Nephron (organoid): ENCODE measurements at regions not wholly inside any gene's neighbourhood (a gene's known extent, or its start where the extent isn't known, plus 50 kb on each side); places are given as distances from the start of the nearest gene placed in this dataset.

Experiments
- H3K27ac Mint-ChIP-seq, 3 experiments: 2 replicates each; pipeline ENCODE4 v1.8.0; 2020; ENCODE audit warnings: mixed read lengths in 3 of 3, mild to moderate bottlenecking in 2 of 3, moderate library complexity in 1 of 3
- H3K27me3 Mint-ChIP-seq: 2 replicates; pipeline ENCODE4 v1.8.0; 2021; ENCODE audit warnings: low read depth, mild to moderate bottlenecking, moderate library complexity, mixed read lengths
- H3K36me3 Mint-ChIP-seq: 2 replicates; pipeline ENCODE4 v1.8.0; 2020; ENCODE audit warnings: low read depth, mixed read lengths
- H3K4me1 Mint-ChIP-seq: 2 replicates; pipeline ENCODE4 v1.8.0; 2020; ENCODE audit warnings: mixed read lengths
- H3K4me3 Mint-ChIP-seq, 3 experiments: 2 replicates each; pipeline ENCODE4 v1.8.0; 2020; ENCODE audit warnings: mild to moderate bottlenecking in 3 of 3, mixed read lengths in 3 of 3, moderate library complexity in 2 of 3
- H3K9me3 Mint-ChIP-seq: 2 replicates; pipeline ENCODE4 v1.8.0; 2020; ENCODE audit warnings: mixed read lengths
- TF ChIP-seq, protein P1 (sequence below), 3 experiments: fragments of 200-600 bp; sonication (generic); IDR thresholded peaks; one replicate each; pipeline ENCODE4 v1.5.0; 2021; ENCODE audit warnings: antibody characterized with exemption in 3 of 3; ENCODE audit not compliant: unreplicated experiment in 3 of 3

- no peaks in the 10 kb centered on the region for H3K9me3 Mint-ChIP-seq
- H3K36me3 Mint-ChIP-seq, result no peaks in the 10 kb centered on the region
- peak overlapping the region; percentile 42 to 92 (median 89) for H3K27ac Mint-ChIP-seq
- H3K27me3 Mint-ChIP-seq, result no peaks in the 10 kb centered on the region
- peaks cover 80% of the 10 kb centered on the region for H3K4me1 Mint-ChIP-seq
- TF ChIP-seq, protein P1, sequence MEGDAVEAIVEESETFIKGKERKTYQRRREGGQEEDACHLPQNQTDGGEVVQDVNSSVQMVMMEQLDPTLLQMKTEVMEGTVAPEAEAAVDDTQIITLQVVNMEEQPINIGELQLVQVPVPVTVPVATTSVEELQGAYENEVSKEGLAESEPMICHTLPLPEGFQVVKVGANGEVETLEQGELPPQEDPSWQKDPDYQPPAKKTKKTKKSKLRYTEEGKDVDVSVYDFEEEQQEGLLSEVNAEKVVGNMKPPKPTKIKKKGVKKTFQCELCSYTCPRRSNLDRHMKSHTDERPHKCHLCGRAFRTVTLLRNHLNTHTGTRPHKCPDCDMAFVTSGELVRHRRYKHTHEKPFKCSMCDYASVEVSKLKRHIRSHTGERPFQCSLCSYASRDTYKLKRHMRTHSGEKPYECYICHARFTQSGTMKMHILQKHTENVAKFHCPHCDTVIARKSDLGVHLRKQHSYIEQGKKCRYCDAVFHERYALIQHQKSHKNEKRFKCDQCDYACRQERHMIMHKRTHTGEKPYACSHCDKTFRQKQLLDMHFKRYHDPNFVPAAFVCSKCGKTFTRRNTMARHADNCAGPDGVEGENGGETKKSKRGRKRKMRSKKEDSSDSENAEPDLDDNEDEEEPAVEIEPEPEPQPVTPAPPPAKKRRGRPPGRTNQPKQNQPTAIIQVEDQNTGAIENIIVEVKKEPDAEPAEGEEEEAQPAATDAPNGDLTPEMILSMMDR (IDR thresholded peaks at IDR 0.05; ENCODE audit: unreplicated experiment in 3 of 3), result no peak
- peak overlapping the region in 1 of 3 experiments; percentile 27 for H3K4me3 Mint-ChIP-seq
Observed at GRCh38 chrX:115364670-115365069, 75.2 kb downstream of the LUZP4 start.

DNA sequence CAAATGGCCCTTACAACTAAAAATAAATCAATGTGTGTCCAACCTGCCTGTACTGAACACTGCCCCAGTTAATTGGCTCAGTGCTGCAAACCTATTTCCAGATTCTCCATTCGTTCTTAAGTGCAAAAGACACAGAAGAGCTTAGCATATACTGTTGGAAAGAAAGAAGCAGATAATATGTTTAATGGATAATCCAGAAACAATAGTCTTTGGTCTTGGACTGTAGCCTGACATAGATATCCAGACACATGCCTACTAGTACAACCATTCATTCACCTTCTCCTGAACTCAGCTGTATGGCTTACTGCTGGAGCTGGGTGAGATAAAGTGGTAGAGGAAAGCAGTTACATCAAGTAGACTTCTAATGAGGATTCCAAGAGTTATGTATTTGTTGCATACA lies 77.0 kb downstream of the LUZP4 start:
- Mint-ChIP-seq H3K36me3 (no peaks in the 10 kb centered on the region), H3K27ac (peak overlapping the region in 2 of 3 experiments; percentile 65 to 92), H3K27me3 (no peaks in the 10 kb centered on the region), H3K9me3 (no peaks in the 10 kb centered on the region), H3K4me1 (peaks cover 80% of the 10 kb centered on the region), H3K4me3 (peak overlapping the region in 1 of 3 experiments; percentile 20)
- TF ChIP-seq, protein P1 (IDR thresholded peaks at IDR 0.05; ENCODE audit: unreplicated experiment in 3 of 3), result no peak

GRCh38 chrX:115367455-115367854 lies 77.9 kb downstream of the LUZP4 start:
- Mint-ChIP-seq H3K27ac (peak overlapping the region; percentile 65 to 92 (median 68)), H3K9me3 (no peaks in the 10 kb centered on the region), H3K27me3 (no peaks in the 10 kb centered on the region), H3K36me3 (no peaks in the 10 kb centered on the region), H3K4me3 (peak overlapping the region in 1 of 3 experiments; percentile 18), H3K4me1 (peaks cover 89% of the 10 kb centered on the region)
- TF ChIP-seq, protein P1 (IDR thresholded peaks at IDR 0.05; ENCODE audit: unreplicated experiment in 3 of 3), result no peak

DNA sequence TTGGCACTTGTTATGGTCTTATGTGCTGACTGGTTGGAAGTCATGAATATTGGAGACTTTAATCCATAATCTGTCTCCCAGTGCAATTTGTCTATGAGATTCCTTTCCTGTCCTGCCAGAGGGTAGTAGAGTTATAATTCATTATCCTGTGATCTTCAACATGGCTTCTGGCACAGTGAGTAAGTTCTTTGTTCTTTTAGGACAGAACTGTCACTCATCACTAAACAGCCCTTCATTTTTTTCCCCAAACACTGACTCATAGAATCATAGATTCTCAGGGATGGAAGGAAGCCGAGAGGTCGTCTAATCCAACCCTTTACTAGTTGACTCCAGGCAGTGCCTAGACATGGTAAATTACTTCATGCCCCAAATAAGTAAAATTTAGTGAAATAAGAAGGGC lies 78.4 kb downstream of the LUZP4 start:
- peak overlapping the region; percentile 65 to 92 (median 80) for H3K27ac Mint-ChIP-seq
- no peaks in the 10 kb centered on the region for H3K36me3 Mint-ChIP-seq
- TF ChIP-seq, protein P1 (IDR thresholded peaks at IDR 0.05; ENCODE audit: unreplicated experiment in 3 of 3), result no peak
- H3K4me3 Mint-ChIP-seq, result peak overlapping the region in 1 of 3 experiments; percentile 10
- no peaks in the 10 kb centered on the region for H3K9me3 Mint-ChIP-seq
- peaks cover 89% of the 10 kb centered on the region for H3K4me1 Mint-ChIP-seq
- no peaks in the 10 kb centered on the region for H3K27me3 Mint-ChIP-seq

DNA sequence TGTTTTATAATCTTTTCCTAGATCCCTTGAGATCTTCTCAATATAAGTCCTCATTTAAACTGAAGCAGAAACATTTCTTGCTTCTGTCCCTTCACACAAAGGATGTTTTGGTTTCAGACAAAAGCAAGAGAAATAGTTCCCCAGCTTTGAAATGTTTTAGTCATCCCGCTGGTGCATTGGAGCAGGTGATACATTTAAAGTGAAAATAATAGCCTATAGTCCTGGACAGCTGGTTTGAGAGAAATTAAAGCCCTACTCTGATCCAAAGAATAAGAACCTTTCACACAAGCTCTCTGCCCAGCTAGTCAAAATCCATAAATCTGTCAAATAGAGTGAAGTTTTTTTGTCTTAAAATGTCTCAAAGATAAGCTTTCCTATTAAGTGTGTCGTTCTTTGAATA lies 79.4 kb downstream of the LUZP4 start:
- TF ChIP-seq, protein P1 (IDR thresholded peaks at IDR 0.05; ENCODE audit: unreplicated experiment in 3 of 3), result no peak
- Mint-ChIP-seq H3K36me3 (no peaks in the 10 kb centered on the region), H3K27me3 (no peaks in the 10 kb centered on the region), H3K4me3 (peak overlapping the region in 1 of 3 experiments; percentile 11), H3K27ac (peak overlapping the region; percentile 65 to 92 (median 80)), H3K9me3 (no peaks in the 10 kb centered on the region), H3K4me1 (peaks cover 89% of the 10 kb centered on the region)

DNA sequence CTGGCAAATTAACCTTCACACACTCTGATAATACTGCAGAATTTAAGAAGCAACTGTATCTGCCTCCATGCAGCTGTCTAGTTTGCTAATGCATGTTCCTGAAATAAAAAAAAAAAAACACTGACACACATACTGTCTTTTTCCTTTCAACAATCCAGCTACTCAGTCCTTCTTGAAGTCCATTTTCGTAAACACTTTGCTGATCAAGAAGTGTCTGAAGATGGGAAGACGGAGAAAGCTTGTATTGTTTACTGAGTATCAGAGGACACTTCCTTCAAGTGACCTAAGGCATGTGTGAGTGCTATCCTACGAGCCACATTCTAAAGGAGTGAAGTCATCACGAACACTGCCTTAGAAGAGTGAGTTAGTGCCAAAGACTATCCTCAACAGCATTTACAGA lies 82.6 kb downstream of the LUZP4 start:
- peak overlapping the region in 2 of 3 experiments; percentile 5 to 36 for H3K4me3 Mint-ChIP-seq
- H3K27ac Mint-ChIP-seq, result peak overlapping the region; percentile 92 to 98 (median 98)
- peaks cover 7% of the 10 kb centered on the region for H3K9me3 Mint-ChIP-seq
- TF ChIP-seq, protein P1 (IDR thresholded peaks at IDR 0.05; ENCODE audit: unreplicated experiment in 3 of 3), result no peak
- no peaks in the 10 kb centered on the region for H3K36me3 Mint-ChIP-seq
- peaks cover 62% of the 10 kb centered on the region for H3K4me1 Mint-ChIP-seq
- no peaks in the 10 kb centered on the region for H3K27me3 Mint-ChIP-seq
